Ishikawa (cell line): ENCODE measurements at regions not wholly inside any gene's neighbourhood (a gene's known extent, or its start where the extent isn't known, plus 50 kb on each side); places are given as distances from the start of the nearest gene placed in this dataset.

Source experiments
- CREB1 ChIP-seq: IDR thresholded peaks from 2 replicates; pipeline ENCODE4 v1.6.1; 2012; ENCODE audit warnings: low read depth
- EP300 ChIP-seq: IDR thresholded peaks from 2 replicates; pipeline ENCODE4 v1.6.1; 2012; ENCODE audit warnings: borderline replicate concordance
- FOXM1 ChIP-seq: IDR thresholded peaks from 2 replicates; pipeline ENCODE4 v1.6.1; 2012; ENCODE audit warnings: low read depth, borderline replicate concordance
- RAD21 ChIP-seq: IDR thresholded peaks from 2 replicates; pipeline ENCODE4 v1.6.1; 2012; ENCODE audit warnings: low read depth
- TAF1 ChIP-seq: IDR thresholded peaks from 2 replicates; pipeline ENCODE4 v1.6.1; 2012; ENCODE audit warnings: low read depth, mild to moderate bottlenecking
- TCF12 ChIP-seq: IDR thresholded peaks from 2 replicates; pipeline ENCODE4 v1.6.1; 2012; ENCODE audit warnings: low read depth
- YY1 ChIP-seq: IDR thresholded peaks from 2 replicates; pipeline ENCODE4 v1.6.1; 2012; ENCODE audit warnings: low read depth
- TF ChIP-seq, protein P1 (sequence below): IDR thresholded peaks from 2 replicates; pipeline ENCODE4 v1.6.1; 2012; ENCODE audit warnings: low read depth, mild to moderate bottlenecking
- TF ChIP-seq, protein P2 (sequence below): IDR thresholded peaks from 2 replicates; pipeline ENCODE4 v1.6.1; 2012
- TF ChIP-seq, protein P3 (sequence below): IDR thresholded peaks from 2 replicates; pipeline ENCODE4 v1.6.1; 2012

DNA sequence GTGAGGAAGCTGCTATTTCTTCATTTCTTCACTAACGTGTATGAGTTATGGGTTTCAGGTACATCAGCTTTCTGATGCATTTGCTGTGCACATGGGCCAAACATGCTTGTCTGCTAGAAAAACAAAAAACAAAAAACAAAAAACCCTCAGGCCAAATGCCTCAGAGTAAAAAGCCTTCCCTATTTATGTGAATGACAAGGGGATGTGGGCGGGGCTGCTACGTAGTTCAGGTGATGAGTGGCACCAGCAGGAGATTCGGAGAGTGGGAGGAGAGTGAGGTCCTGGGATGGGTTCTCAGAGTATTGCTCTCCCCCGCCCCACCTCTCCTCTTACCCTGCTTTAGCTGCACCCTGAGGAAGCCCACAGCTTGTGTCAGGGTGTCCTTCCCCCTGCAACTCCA is 596.8 kb upstream of the JAG1 start:
- TF ChIP-seq, protein P1, sequence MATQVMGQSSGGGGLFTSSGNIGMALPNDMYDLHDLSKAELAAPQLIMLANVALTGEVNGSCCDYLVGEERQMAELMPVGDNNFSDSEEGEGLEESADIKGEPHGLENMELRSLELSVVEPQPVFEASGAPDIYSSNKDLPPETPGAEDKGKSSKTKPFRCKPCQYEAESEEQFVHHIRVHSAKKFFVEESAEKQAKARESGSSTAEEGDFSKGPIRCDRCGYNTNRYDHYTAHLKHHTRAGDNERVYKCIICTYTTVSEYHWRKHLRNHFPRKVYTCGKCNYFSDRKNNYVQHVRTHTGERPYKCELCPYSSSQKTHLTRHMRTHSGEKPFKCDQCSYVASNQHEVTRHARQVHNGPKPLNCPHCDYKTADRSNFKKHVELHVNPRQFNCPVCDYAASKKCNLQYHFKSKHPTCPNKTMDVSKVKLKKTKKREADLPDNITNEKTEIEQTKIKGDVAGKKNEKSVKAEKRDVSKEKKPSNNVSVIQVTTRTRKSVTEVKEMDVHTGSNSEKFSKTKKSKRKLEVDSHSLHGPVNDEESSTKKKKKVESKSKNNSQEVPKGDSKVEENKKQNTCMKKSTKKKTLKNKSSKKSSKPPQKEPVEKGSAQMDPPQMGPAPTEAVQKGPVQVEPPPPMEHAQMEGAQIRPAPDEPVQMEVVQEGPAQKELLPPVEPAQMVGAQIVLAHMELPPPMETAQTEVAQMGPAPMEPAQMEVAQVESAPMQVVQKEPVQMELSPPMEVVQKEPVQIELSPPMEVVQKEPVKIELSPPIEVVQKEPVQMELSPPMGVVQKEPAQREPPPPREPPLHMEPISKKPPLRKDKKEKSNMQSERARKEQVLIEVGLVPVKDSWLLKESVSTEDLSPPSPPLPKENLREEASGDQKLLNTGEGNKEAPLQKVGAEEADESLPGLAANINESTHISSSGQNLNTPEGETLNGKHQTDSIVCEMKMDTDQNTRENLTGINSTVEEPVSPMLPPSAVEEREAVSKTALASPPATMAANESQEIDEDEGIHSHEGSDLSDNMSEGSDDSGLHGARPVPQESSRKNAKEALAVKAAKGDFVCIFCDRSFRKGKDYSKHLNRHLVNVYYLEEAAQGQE, result no peak
- TF ChIP-seq YY1, result no peak
- no peak for TF ChIP-seq TAF1
- TF ChIP-seq, protein P2, sequence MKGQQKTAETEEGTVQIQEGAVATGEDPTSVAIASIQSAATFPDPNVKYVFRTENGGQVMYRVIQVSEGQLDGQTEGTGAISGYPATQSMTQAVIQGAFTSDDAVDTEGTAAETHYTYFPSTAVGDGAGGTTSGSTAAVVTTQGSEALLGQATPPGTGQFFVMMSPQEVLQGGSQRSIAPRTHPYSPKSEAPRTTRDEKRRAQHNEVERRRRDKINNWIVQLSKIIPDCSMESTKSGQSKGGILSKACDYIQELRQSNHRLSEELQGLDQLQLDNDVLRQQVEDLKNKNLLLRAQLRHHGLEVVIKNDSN, result no peak
- no peak for TF ChIP-seq RAD21
- TF ChIP-seq CREB1, result no peak
- no peak for TF ChIP-seq EP300
- TF ChIP-seq, protein P3, sequence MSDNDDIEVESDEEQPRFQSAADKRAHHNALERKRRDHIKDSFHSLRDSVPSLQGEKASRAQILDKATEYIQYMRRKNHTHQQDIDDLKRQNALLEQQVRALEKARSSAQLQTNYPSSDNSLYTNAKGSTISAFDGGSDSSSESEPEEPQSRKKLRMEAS, result no peak
- no peak for TF ChIP-seq FOXM1
- TF ChIP-seq TCF12, result no peak
